ENCODE measurements at regions not wholly inside any gene's neighbourhood (a gene's known extent, or its start where the extent isn't known, plus 50 kb on each side); places are given as distances from the start of the nearest gene placed in this dataset.
"Not testable (repeated sequence)": the region's sequence is repeated elsewhere in the genome, so short reads cannot be mapped to it uniquely, and the experiment has no call there.

DNA sequence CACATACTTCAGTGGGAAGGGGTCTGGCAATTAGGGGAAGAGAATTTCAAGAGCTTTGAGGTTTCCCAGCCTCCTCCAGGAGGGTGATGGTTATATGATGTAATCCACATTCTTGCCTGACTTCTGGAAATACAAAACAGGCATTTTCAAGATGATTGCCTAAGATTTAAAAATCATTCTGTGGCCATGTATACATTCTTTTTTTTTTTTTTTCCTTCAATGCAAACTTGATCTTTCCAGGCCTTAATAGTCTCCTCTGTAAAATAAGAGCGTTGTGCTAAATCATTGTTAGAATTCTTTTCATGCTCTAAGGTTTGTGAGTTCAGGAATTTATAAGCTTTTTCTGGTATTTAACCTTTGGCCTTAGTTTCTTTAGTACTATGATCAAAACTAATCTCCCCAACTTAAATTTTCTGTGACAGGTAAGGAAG, 192.3 kb upstream of the HMCN1 start:
- DNase-seq = no peak
- WGBS, 3 donors = 27 to 56% (median 50%) methylated on average over 1 of the region's 1 CpG
- Histone ChIP-seq H3K4me1 (ENCODE audit: insufficient read depth) (no peaks in the 10 kb centered on the region), H3K9me3 (no peaks in the 10 kb centered on the region), H3K36me3 (no peaks in the 10 kb centered on the region), H3K27me3 (no peaks in the 10 kb centered on the region), H3K27ac (no peak overlapping the region), H3K4me3 (no peak overlapping the region)
- intact Hi-C loops (cut with DNase I) = no loop called here
- TF ChIP-seq POLR2A (IDR thresholded peaks at IDR 0.05) (no peak), EP300 (IDR thresholded peaks at IDR 0.05) (no peak)
- TF ChIP-seq, protein P1, sequence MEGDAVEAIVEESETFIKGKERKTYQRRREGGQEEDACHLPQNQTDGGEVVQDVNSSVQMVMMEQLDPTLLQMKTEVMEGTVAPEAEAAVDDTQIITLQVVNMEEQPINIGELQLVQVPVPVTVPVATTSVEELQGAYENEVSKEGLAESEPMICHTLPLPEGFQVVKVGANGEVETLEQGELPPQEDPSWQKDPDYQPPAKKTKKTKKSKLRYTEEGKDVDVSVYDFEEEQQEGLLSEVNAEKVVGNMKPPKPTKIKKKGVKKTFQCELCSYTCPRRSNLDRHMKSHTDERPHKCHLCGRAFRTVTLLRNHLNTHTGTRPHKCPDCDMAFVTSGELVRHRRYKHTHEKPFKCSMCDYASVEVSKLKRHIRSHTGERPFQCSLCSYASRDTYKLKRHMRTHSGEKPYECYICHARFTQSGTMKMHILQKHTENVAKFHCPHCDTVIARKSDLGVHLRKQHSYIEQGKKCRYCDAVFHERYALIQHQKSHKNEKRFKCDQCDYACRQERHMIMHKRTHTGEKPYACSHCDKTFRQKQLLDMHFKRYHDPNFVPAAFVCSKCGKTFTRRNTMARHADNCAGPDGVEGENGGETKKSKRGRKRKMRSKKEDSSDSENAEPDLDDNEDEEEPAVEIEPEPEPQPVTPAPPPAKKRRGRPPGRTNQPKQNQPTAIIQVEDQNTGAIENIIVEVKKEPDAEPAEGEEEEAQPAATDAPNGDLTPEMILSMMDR (IDR thresholded peaks at IDR 0.05) = no peak

DNA sequence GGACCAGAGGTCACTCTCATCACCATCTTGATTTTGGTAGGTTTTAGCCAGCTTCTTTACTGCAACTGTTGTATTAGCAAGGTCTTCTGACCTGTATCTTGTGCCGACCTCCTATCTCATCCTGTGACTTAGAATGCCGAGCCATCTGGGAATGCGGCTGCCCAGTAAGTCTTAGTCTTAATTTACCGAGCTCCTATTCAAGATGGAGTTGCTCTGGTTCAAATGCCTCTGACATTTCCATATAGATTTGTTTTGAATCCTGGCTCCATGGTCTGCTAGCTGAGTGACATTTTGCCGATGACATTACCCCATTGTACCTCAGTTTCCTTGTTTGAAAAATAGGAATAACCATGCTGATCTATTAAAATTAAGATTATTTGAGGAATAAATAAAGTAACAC, 193.9 kb upstream of the HMCN1 start:
- H3K27ac ChIP-seq = no peak overlapping the region
- H3K36me3 ChIP-seq = no peaks in the 10 kb centered on the region
- no peaks in the 10 kb centered on the region for H3K27me3 ChIP-seq
- 96 to 98% (median 97%) methylated on average over 5 of the region's 5 CpGs for WGBS, 3 donors
- no peak for DNase-seq
- H3K4me1 ChIP-seq (ENCODE audit: insufficient read depth) = no peaks in the 10 kb centered on the region
- intact Hi-C loops (cut with DNase I) = no loop called here
- no peaks in the 10 kb centered on the region for H3K9me3 ChIP-seq
- no peak for TF ChIP-seq POLR2A (IDR thresholded peaks at IDR 0.05)
- TF ChIP-seq EP300 (IDR thresholded peaks at IDR 0.05) = no peak
- TF ChIP-seq, protein P1 (IDR thresholded peaks at IDR 0.05) = no peak
- no peak overlapping the region for H3K4me3 ChIP-seq

DNA sequence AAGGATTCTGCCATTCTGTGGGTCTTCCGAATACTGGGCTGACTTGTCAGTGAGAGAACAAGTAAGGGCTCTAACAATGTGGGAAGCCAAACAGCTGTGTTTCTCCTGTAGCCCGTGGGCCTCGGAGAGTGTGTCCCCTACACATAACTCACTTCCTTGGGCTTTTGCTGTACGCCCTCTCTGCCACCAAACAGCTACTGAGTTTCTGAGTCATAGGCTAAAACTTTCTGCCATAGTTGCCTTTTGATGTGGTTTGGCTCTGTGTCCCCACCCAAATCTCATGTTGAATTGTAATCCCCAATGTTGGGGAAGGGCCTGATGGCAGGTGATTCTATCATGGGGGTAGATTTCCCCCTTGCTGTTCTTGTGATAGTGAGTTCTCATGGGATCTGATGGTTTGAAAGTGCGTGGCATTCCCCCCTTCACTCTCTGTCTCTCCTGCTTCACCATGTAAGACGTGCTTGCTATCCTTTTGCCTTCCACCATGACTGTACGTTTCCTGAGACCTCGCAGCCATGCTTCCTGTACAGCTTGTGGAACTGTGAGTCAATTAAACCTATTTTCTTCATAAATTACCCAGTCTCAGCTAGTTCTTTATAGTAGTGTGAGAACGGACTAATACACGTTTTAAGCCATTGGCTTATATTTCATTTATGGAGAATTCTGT, 194.8 kb upstream of the HMCN1 start:
- no peaks in the 10 kb centered on the region for H3K27me3 ChIP-seq

DNA sequence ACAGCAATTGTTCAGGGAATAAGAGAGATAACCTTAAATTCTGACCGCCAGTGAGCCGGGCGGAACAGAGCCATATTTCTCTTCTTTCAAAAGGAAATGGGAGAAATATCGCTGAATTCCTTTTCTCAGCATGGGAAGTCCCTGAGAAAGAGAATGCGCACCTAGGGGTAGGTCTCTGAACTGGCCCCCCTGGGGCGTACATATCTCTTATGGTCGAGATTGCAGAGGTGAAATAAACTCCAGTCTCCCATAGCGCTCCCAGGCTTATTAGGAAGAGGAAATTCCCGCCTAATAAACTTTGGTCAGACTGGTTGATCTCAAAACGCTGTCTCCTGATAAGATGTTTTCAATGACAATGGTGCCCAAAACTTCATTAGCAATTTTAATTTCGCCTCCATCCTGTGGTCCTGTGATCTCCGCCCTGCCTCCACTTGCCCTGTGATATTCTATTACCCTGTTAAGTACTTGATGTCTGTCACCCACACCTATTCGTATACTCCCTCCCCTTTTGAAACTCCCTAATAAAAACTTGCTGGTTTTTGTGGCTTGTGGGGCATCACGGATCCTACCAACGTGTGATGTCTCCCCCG, 195.8 kb upstream of the HMCN1 start:
- WGBS, 3 donors = 67 to 79% (median 74%) methylated on average over 14 to 16 of the region's 16 CpGs
- H3K36me3 ChIP-seq; DNase-seq; H3K27ac ChIP-seq; H3K9me3 ChIP-seq; H3K4me1 ChIP-seq (ENCODE audit: insufficient read depth); H3K4me3 ChIP-seq; H3K27me3 ChIP-seq; intact Hi-C loops (cut with DNase I): not testable (repeated sequence)

More for the DNA sequence above, 194.8 kb upstream of the HMCN1 start:
- intact Hi-C loops (cut with DNase I) = no loop called here
- Histone ChIP-seq H3K27ac (no peak overlapping the region), H3K36me3 (no peaks in the 10 kb centered on the region), H3K4me3 (no peak overlapping the region), H3K9me3 (no peaks in the 10 kb centered on the region), H3K4me1 (ENCODE audit: insufficient read depth) (no peaks in the 10 kb centered on the region)
- TF ChIP-seq POLR2A (IDR thresholded peaks at IDR 0.05) = no peak
- no peak for TF ChIP-seq EP300 (IDR thresholded peaks at IDR 0.05)
- TF ChIP-seq, protein P1 (IDR thresholded peaks at IDR 0.05) = no peak
- 86 to 95% (median 94%) methylated on average over 10 of the region's 10 CpGs for whole genome bisulfite sequencing, 3 donors
- DNase-seq = no peak

DNA sequence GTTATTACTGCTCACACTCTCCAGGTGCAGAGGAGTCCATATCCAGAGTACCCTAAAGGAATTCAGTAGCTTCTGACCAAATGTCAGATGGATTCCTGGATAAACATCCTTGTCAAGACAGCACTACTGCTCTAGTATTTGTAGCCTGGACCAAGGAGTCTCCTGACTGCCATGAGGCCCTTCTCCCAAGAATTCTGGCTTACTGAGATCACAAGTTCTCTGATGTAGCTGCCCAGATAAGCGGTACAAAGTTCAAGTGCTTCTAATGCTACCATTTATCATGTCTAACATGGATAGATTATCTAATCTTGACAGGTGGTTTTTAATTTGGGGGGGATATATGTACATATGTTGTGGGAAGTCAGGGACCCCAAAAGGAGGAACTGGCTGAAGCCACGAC, 196.6 kb upstream of the HMCN1 start:
- intact Hi-C loops (cut with DNase I) = no loop called here
- 88 to 94% (median 94%) methylated on average over 2 of the region's 2 CpGs for WGBS, 3 donors

More for the DNA sequence above, 196.6 kb upstream of the HMCN1 start:
- H3K27ac ChIP-seq = no peak overlapping the region
- no peak for DNase-seq
- TF ChIP-seq EP300 (IDR thresholded peaks at IDR 0.05) = no peak
- TF ChIP-seq, protein P1 (IDR thresholded peaks at IDR 0.05) = no peak
- no peak for TF ChIP-seq POLR2A (IDR thresholded peaks at IDR 0.05)
- H3K4me1 ChIP-seq (ENCODE audit: insufficient read depth) = peaks cover 2% of the 10 kb centered on the region
- H3K36me3 ChIP-seq = no peaks in the 10 kb centered on the region
- H3K9me3 ChIP-seq = no peaks in the 10 kb centered on the region
- H3K27me3 ChIP-seq = no peaks in the 10 kb centered on the region
- no peak overlapping the region for H3K4me3 ChIP-seq
